ENCODE measurements at regions not wholly inside any gene's neighbourhood (a gene's known extent, or its start where the extent isn't known, plus 50 kb on each side); places are given as distances from the start of the nearest gene placed in this dataset.

DNA sequence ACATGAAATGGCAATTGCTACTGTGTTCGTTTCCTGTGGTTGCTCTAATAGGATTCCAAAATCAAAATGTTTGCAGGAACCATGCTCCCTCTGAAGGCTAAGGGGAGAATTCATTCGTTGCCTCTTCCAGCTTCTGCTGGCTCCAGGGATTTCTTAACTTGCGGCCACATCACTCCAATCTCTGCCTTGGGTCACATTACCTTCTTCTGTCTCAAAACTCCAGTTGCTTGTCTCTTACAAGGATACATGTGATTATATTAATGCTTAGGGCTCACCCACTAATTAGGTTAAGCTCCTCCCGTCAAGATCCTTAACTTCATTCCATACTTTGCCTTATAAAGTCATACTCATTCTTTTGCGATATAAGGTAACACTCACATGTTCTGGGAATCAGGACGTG, 208.4 kb downstream of the RBM46 start:
- TF ChIP-seq POLR2AphosphoS5 (IDR thresholded peaks at IDR 0.05; ENCODE audit: insufficient read depth, low read depth, low read length) (no peak), CTCF (IDR thresholded peaks at IDR 0.05; ENCODE audit: extremely low read depth in 1 of 2, insufficient read depth in 1 of 2, low read depth in 1 of 2, low read length in 2 of 2) (no peak)
